H7 (cell line): ENCODE measurements at regions not wholly inside any gene's neighbourhood (a gene's known extent, or its start where the extent isn't known, plus 50 kb on each side); places are given as distances from the start of the nearest gene placed in this dataset.

Experiments used
- DNase-seq: peaks from one replicate; pipeline ENCODE4 v3.0.0; 2012
- H3K27me3 ChIP-seq: 2 replicates; pipeline ENCODE4 v1.6.0; 2011; ENCODE audit warnings: mild to moderate bottlenecking, low read length; ENCODE audit not compliant: control insufficient read depth, insufficient read depth
- H3K36me3 ChIP-seq: replicated peaks from 2 replicates; pipeline ENCODE4 v1.5.1; 2011; ENCODE audit warnings: low read length; ENCODE audit not compliant: control insufficient read depth, insufficient read depth
- H3K4me3 ChIP-seq: 2 replicates; pipeline ENCODE4 v1.5.1; 2011; ENCODE audit warnings: low read depth, mild to moderate bottlenecking, control low read depth, low read length, moderate library complexity; ENCODE audit not compliant: insufficient read depth

GRCh38 chr14:82520765-82521164 is 987.1 kb upstream of the SEL1L start:
- Histone ChIP-seq H3K36me3 (no peaks in the 10 kb centered on the region), H3K27me3 (no peaks in the 10 kb centered on the region), H3K4me3 (no peak overlapping the region)
- DNase-seq: no peak

DNA sequence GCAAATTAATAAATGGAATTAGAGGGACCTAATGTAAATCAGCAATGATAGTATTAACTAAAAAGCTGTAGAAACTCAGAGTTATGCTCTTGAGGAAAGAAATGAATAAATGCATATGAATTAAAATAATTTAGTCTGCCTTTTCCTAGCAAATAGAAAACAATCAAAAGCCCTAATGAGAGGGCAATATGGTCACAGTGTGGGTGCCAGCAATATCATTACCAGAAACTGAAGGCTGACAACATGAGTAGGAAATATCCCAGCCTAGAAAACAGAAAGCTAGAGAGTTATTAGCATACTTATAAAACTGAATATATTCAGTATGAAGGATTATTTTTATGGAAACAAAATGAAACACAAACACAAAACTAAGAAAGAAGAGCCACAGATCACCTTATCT is 987.5 kb upstream of the SEL1L start:
- H3K4me3 ChIP-seq: no peak overlapping the region
- no peaks in the 10 kb centered on the region for H3K27me3 ChIP-seq
- no peaks in the 10 kb centered on the region for H3K36me3 ChIP-seq
- no peak for DNase-seq

DNA sequence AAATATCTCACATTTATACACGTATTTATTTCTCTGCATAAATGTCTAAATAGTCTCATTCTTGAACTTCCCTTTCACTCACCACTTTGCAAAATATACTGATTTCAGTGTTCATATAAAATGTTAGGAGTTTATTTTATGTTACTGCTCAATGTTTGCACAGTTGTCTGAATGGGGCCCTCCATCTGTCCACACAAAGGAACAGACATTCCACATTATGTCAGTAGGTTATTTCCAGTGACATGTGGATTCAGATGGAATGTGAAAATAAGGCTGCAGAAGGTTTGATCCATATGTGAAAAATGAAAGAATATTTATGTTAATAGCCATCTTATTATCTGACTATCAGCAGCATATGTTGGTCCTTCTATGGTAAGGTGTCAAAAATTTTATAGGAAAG is 994.4 kb upstream of the SEL1L start:
- no peaks in the 10 kb centered on the region for H3K36me3 ChIP-seq
- DNase-seq: no peak
- no peak overlapping the region for H3K4me3 ChIP-seq
- no peaks in the 10 kb centered on the region for H3K27me3 ChIP-seq

DNA sequence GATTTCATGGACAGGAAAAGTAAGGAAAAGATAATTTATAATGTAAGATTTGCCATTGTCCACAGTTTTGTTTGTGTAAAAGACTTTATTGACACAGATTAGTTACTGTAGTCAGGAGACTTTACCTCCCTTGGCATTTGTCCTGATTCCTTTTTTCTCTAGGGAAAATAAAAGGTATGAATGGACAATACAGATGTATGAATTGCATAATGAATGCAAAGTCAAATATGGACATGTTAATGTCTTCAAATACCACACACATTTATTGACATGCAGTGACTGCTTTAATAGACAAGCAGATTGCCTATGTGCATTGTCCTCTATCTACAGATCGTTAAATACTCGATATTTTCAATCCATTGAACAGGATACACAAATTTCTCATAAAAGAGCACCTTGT is 999.7 kb upstream of the SEL1L start:
- no peak for DNase-seq
- no peak overlapping the region for H3K4me3 ChIP-seq
- H3K36me3 ChIP-seq: no peaks in the 10 kb centered on the region
- no peaks in the 10 kb centered on the region for H3K27me3 ChIP-seq

DNA sequence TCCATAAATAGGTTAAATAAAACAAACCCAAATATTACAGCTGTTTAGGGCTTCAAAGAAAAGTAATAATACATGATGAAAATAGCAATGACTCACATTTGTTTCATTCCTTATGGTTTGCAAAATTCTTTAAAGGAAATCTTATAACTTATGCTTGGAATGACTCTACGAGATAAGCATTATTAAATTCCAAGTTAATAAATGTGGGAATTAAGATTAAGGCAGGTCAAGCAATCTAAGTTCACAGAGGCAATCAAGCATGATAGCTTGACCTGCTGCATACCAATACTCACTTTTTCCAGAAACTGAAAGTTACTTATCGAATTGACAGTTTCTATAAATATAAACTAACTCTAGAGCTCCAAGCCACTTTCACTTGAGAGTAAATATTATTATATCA is 1002.9 kb upstream of the SEL1L start:
- no peaks in the 10 kb centered on the region for H3K27me3 ChIP-seq
- no peak for DNase-seq
- no peaks in the 10 kb centered on the region for H3K36me3 ChIP-seq
- H3K4me3 ChIP-seq: no peak overlapping the region

GRCh38 chr14:82537831-82538230 is 1004.2 kb upstream of the SEL1L start:
- DNase-seq: no peak
- no peak overlapping the region for H3K4me3 ChIP-seq
- H3K27me3 ChIP-seq: no peaks in the 10 kb centered on the region
- no peaks in the 10 kb centered on the region for H3K36me3 ChIP-seq

DNA sequence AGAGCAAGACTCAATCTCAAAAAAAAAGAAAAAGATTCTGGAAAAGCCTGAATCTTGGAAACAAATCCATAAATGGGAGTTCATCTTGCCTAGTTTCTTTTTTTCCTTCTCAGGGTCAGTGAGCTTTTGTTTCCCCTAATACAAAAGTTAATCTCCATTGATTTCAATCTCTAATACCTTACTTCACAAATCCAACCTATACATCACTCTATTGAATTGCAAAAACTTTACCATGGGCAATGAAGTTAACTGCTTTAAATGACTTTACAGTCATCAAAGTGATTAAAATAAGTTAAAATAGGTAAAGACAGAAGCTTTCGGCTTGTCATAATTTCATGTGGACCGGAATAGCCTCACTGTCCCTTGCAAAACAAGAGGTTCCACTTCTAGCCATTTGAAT is 1012.7 kb upstream of the SEL1L start:
- no peaks in the 10 kb centered on the region for H3K27me3 ChIP-seq
- no peak for DNase-seq
- H3K36me3 ChIP-seq: no peaks in the 10 kb centered on the region
- no peak overlapping the region for H3K4me3 ChIP-seq

DNA sequence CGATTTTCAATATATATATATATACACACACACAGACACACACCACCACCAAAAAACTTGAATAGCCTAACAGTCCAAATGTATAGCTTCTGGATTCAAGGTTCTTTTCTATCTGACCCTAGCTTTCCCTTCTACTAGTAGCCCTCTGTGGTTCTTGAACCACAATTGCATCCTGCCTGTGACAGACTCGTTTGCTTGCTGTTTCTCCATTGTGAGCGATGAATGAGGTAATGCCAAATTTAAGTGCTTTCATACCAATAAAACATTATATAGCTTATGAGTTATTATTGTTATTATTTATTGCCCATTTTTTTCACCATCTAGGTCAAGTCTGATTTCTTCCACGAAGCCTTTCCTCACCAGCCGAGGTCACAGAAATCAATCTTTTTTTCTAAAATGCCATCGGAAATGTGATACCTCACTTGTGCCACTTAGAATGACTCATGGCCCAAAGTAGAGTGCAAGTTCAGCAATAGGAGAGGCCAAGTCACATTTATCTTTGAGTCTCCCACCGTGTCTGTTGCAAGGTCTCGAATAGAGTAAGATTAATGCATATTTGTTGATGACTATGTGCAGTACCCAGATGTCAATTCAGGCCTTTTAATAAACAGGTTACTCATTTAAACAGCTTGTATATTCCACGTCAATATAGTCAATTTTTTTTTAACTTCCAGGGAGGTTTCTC is 1015.8 kb upstream of the SEL1L start:
- H3K4me3 ChIP-seq: no peak overlapping the region
- H3K36me3 ChIP-seq: no peaks in the 10 kb centered on the region
- no peaks in the 10 kb centered on the region for H3K27me3 ChIP-seq
- DNase-seq: no peak

DNA sequence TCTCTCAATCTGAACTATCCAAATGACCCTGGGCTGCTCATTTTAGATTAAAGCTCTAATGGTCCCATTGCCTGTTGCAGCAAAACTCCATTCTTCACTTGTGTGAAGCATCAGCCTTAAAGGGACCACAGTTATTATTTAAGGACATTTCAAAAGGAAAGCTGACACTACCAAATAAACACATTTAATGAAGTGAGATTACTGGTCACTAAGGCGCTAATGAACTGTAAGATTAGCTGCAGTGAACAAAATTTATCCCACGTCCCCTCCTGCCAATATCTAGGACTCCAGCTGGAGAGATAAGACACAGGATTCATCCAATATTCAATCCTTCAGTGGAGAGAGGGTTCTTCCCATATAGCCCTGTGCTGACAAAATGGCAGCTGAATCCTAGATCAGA is 1029.2 kb upstream of the SEL1L start:
- H3K27me3 ChIP-seq: no peaks in the 10 kb centered on the region
- H3K4me3 ChIP-seq: no peak overlapping the region
- no peaks in the 10 kb centered on the region for H3K36me3 ChIP-seq
- DNase-seq: no peak

- no peak for DNase-seq
- Histone ChIP-seq H3K4me3 (no peak overlapping the region), H3K36me3 (no peaks in the 10 kb centered on the region), H3K27me3 (no peaks in the 10 kb centered on the region)
Measured at GRCh38 chr14:82565825-82566224, 1032.2 kb upstream of the SEL1L start.

GRCh38 chr14:82587226-82587625 is 1053.6 kb upstream of the SEL1L start:
- no peaks in the 10 kb centered on the region for H3K27me3 ChIP-seq
- no peaks in the 10 kb centered on the region for H3K36me3 ChIP-seq
- DNase-seq: no peak
- no peak overlapping the region for H3K4me3 ChIP-seq

DNA sequence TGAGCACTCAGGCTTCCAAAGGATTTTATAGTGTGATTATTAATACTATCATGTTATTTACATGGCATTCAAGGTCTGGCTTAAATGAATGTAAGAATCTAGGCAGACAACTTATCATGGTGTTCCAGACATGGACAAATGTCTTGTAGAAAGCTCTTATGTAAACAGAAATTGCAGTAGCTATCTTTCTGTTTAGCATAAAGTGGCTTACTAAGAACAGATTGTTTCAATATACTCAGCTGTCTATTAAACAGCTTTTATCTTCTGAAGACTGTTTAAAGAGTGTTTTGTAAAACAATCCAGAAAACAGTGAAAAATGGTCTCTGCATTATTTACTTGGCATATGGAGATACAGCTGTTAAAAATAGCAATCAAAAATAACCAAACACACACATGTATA is 1061.8 kb upstream of the SEL1L start:
- H3K36me3 ChIP-seq: no peaks in the 10 kb centered on the region
- H3K27me3 ChIP-seq: no peaks in the 10 kb centered on the region
- DNase-seq: no peak
- no peak overlapping the region for H3K4me3 ChIP-seq

GRCh38 chr14:82602794-82603193 is 1069.1 kb upstream of the SEL1L start:
- no peak overlapping the region for H3K4me3 ChIP-seq
- no peak for DNase-seq
- H3K36me3 ChIP-seq: no peaks in the 10 kb centered on the region
- no peaks in the 10 kb centered on the region for H3K27me3 ChIP-seq

DNA sequence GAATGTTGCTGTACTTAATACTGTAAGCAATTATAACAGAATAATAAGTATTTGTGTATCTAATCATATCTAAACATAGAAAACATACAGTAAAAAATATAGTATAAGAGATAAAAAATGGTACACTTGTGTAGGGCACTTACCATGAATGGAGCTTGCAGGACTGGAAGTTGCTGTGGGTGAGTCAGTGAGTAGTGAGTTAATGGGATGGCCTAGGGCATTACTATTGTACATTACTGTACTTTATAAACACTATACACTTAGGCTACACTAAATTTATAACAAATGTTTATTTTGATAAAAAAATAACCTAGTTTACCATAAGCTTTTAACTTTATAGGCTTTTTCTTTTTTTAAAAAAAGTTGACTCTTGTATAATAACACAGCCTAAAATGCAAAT is 1071.2 kb upstream of the SEL1L start:
- Histone ChIP-seq H3K4me3 (no peak overlapping the region), H3K27me3 (no peaks in the 10 kb centered on the region), H3K36me3 (no peaks in the 10 kb centered on the region)
- no peak for DNase-seq

DNA sequence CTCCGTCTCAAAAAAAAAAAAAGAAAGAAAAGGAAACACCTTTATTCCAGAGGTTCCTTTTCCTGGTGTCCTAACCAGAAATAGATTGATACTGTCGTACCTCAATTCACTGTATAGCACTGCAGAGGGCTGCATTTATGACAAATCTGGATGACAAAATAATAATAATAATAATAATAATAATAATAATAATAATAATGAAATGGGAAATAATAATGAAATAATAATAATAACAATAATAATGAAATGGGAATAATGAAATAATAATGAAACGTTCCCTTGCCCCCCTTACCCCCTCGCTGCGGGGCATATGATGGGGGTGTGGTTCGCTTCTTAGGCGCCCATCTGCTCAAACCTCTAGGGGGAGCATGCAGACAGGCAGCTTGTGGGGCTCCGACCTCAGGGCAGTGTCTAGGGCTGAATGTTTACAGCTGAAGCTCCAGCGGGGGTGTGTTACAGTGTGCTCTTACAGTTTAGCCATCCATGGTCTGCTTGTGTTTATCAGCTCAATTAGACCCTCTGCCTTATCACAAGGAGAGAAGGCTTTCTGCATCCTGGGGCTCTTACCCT is 1088.3 kb upstream of the SEL1L start:
- DNase-seq: peak; percentile 3
- Histone ChIP-seq H3K4me3 (peak overlapping the region; percentile 20; the same call in 1 of the 2 replicates), H3K36me3 (no peaks in the 10 kb centered on the region), H3K27me3 (no peaks in the 10 kb centered on the region; the same call in 1 of the 2 replicates)
